ENCODE measurements at regions not wholly inside any gene's neighbourhood (a gene's known extent, or its start where the extent isn't known, plus 50 kb on each side); places are given as distances from the start of the nearest gene placed in this dataset.
A peak's percentile ranks its signal among the peaks of the same experiment; 100 is the strongest.

GRCh38 chr9:108474356-108474755 lies 381.4 kb downstream of the ACTL7B start:
- Mint-ChIP-seq H3K36me3 (ENCODE audit: unreplicated experiment) (no peaks in the 10 kb centered on the region), H3K9me3 (ENCODE audit: unreplicated experiment) (peaks cover 3% of the 10 kb centered on the region), H3K4me1 (ENCODE audit: unreplicated experiment) (peaks cover 76% of the 10 kb centered on the region), H3K27me3 (ENCODE audit: unreplicated experiment) (no peaks in the 10 kb centered on the region), H3K4me3 (ENCODE audit: unreplicated experiment) (no peak overlapping the region), H3K27ac (ENCODE audit: unreplicated experiment) (peak overlapping the region; percentile 92)
- TF ChIP-seq, protein P1, sequence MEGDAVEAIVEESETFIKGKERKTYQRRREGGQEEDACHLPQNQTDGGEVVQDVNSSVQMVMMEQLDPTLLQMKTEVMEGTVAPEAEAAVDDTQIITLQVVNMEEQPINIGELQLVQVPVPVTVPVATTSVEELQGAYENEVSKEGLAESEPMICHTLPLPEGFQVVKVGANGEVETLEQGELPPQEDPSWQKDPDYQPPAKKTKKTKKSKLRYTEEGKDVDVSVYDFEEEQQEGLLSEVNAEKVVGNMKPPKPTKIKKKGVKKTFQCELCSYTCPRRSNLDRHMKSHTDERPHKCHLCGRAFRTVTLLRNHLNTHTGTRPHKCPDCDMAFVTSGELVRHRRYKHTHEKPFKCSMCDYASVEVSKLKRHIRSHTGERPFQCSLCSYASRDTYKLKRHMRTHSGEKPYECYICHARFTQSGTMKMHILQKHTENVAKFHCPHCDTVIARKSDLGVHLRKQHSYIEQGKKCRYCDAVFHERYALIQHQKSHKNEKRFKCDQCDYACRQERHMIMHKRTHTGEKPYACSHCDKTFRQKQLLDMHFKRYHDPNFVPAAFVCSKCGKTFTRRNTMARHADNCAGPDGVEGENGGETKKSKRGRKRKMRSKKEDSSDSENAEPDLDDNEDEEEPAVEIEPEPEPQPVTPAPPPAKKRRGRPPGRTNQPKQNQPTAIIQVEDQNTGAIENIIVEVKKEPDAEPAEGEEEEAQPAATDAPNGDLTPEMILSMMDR (IDR thresholded peaks at IDR 0.05) = no peak
- no peak for DNase-seq (ENCODE audit: extremely low spot score, unreplicated experiment)

DNA sequence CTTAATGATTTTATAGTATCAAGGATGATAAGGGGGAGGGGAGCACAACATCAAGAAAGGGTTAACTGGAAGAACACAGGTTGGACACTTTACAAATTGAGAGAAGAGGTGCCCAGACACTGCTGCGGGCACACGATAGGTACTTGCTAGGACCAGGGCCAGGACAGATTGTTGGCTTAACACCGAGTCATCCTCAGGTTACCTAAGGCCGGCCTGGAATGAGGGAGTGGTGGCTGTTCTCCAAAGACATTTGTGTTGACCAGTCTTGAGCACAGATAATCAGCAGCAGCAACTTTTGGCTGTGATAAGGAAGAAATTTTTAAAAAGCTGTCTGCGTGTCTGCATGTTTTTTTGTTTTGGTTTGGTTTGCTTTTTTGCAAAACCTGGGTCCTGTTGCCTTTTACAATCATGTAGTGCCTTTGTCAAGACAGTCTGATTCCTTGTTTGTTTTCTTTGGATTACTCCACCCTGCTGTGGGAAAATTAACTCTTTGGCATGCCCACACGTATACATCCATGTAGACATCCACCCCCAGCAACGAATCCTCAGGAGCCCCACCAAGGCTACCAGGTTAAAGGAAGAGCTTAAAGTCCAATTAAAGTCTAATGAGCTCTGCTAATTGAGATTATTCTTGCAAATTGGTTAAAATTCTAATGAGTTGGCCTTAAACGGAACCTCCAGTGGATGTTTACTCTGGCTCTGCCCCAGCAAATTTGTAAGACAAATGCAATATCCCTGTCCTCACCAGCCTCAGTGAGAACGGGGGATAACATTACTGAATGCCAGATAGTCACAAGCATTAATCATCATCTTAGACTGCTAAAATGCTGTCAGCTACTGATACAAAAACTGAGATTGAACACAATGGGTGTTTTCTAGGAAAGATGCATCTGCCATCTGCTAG lies 382.3 kb downstream of the ACTL7B start:
- no peak for DNase-seq (ENCODE audit: extremely low spot score, unreplicated experiment)
- TF ChIP-seq, protein P1 (IDR thresholded peaks at IDR 0.05) = no peak
- peak overlapping the region; percentile 92 for H3K27ac Mint-ChIP-seq (ENCODE audit: unreplicated experiment)
- no peaks in the 10 kb centered on the region for H3K36me3 Mint-ChIP-seq (ENCODE audit: unreplicated experiment)
- no peaks in the 10 kb centered on the region for H3K27me3 Mint-ChIP-seq (ENCODE audit: unreplicated experiment)
- peaks cover 76% of the 10 kb centered on the region for H3K4me1 Mint-ChIP-seq (ENCODE audit: unreplicated experiment)
- peaks cover 6% of the 10 kb centered on the region for H3K9me3 Mint-ChIP-seq (ENCODE audit: unreplicated experiment)
- H3K4me3 Mint-ChIP-seq (ENCODE audit: unreplicated experiment) = peak overlapping the region; percentile 36

DNA sequence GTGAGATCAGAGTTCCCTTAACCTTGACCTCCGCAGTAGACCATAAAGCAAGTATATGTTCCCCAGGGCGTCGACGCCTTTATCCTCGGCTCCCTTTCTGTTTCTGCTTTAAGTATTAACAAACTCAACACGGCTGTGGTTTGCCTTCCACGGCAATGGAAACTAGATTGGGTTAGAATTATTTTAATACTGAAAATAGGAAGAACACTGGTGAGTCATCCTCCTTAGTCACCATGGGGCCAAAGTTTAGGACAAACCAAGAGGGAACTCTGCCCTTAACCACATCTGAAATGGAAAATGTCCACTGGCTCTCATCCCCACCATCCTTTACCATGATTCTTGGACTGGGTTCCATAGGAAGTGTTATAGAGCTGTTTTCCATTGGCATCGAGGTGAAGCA lies 386.1 kb downstream of the ACTL7B start:
- Mint-ChIP-seq H3K4me3 (ENCODE audit: unreplicated experiment) (no peak overlapping the region), H3K36me3 (ENCODE audit: unreplicated experiment) (no peaks in the 10 kb centered on the region), H3K4me1 (ENCODE audit: unreplicated experiment) (peaks cover 53% of the 10 kb centered on the region), H3K27ac (ENCODE audit: unreplicated experiment) (peak overlapping the region; percentile 52), H3K27me3 (ENCODE audit: unreplicated experiment) (no peaks in the 10 kb centered on the region), H3K9me3 (ENCODE audit: unreplicated experiment) (peaks cover 6% of the 10 kb centered on the region)
- TF ChIP-seq, protein P1 (IDR thresholded peaks at IDR 0.05) = no peak
- DNase-seq (ENCODE audit: extremely low spot score, unreplicated experiment) = no peak

DNA sequence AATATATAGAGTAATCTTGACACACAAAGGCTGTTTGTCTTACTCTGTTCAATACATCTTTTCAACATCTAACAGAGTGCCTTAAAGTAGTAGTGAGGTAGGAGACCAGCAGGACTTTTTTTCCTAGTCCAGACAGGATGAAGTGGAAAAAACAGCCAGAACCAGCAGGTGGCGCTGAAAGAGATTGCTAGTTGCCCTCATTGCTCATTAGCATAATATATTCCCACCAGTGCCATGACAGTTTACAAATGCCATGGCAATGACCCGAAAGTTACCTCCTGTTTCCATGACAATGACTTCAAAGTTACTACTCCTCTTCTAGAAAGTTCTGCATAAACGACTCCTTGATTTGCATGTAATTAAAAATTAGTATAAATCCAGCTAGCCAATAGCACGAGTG lies 387.4 kb downstream of the ACTL7B start:
- no peak for DNase-seq (ENCODE audit: extremely low spot score, unreplicated experiment)
- no peak overlapping the region for H3K4me3 Mint-ChIP-seq (ENCODE audit: unreplicated experiment)
- H3K36me3 Mint-ChIP-seq (ENCODE audit: unreplicated experiment) = no peaks in the 10 kb centered on the region
- H3K9me3 Mint-ChIP-seq (ENCODE audit: unreplicated experiment) = peaks cover 6% of the 10 kb centered on the region
- H3K27ac Mint-ChIP-seq (ENCODE audit: unreplicated experiment) = no peak overlapping the region
- peaks cover 40% of the 10 kb centered on the region for H3K4me1 Mint-ChIP-seq (ENCODE audit: unreplicated experiment)
- TF ChIP-seq, protein P1 (IDR thresholded peaks at IDR 0.05) = peak; percentile 50
- H3K27me3 Mint-ChIP-seq (ENCODE audit: unreplicated experiment) = no peaks in the 10 kb centered on the region

- no peak for DNase-seq (ENCODE audit: extremely low spot score, unreplicated experiment)
- no peak overlapping the region for H3K27ac Mint-ChIP-seq (ENCODE audit: unreplicated experiment)
- H3K36me3 Mint-ChIP-seq (ENCODE audit: unreplicated experiment) = no peaks in the 10 kb centered on the region
- peaks cover 34% of the 10 kb centered on the region for H3K4me1 Mint-ChIP-seq (ENCODE audit: unreplicated experiment)
- H3K4me3 Mint-ChIP-seq (ENCODE audit: unreplicated experiment) = no peak overlapping the region
- TF ChIP-seq, protein P1 (IDR thresholded peaks at IDR 0.05) = no peak
- no peaks in the 10 kb centered on the region for H3K27me3 Mint-ChIP-seq (ENCODE audit: unreplicated experiment)
- H3K9me3 Mint-ChIP-seq (ENCODE audit: unreplicated experiment) = peaks cover 6% of the 10 kb centered on the region
These were observed 388.0 kb downstream of the ACTL7B start for GRCh38 chr9:108467653-108468324.

Measured in osteocyte (in vitro differentiated cells).